ENCODE measurements at regions not wholly inside any gene's neighbourhood (a gene's known extent, or its start where the extent isn't known, plus 50 kb on each side); places are given as distances from the start of the nearest gene placed in this dataset.

GRCh38 chr2:129906139-129906860, 73.2 kb upstream of the RAB6C start:
- no peaks in the 10 kb centered on the region for H3K27me3 ChIP-seq (ENCODE audit: control insufficient read depth in 2 of 2, insufficient read depth in 2 of 2, low read length in 2 of 2)
- CTCF ChIA-PET, result no interaction called here
- no peak overlapping the region for H3K9ac ChIP-seq (replicated peaks; ENCODE audit: extremely low read depth, insufficient read depth, low read length)
- no peak overlapping the region for H3K27ac ChIP-seq (ENCODE audit: insufficient read depth, low read depth, low read length)
- DNase-seq (ENCODE audit: low read depth, low spot score), result no peak
- H3K4me2 ChIP-seq (ENCODE audit: insufficient read depth, low read length), result no peak overlapping the region
- no peak for FAIRE-seq
- no peaks in the 10 kb centered on the region for H3K4me1 ChIP-seq (ENCODE audit: control insufficient read depth, extremely low read depth, insufficient read depth, low read length)
- no peaks in the 10 kb centered on the region for H3K9me1 ChIP-seq (replicated peaks; ENCODE audit: control insufficient read depth, extremely low read depth, insufficient read depth, low read length)
- POLR2A ChIA-PET, result no interaction called here
- H2AFZ ChIP-seq (ENCODE audit: low read depth, low read length), result no peak overlapping the region
- TF ChIP-seq GATA2 (IDR thresholded peaks at IDR 0.05; ENCODE audit: insufficient read depth, insufficient read length, low read depth, low read length) (no peak), MYC (IDR thresholded peaks at IDR 0.05; ENCODE audit: low read depth, low read length) (no peak), FOS (IDR thresholded peaks at IDR 0.05; ENCODE audit: borderline replicate concordance, insufficient read depth, low read length) (no peak), EZH2 (IDR thresholded peaks at IDR 0.05; ENCODE audit: borderline replicate concordance, low read depth, low read length, severe bottlenecking) (no peak), MAX (IDR thresholded peaks at IDR 0.05; ENCODE audit: insufficient read depth, insufficient read length) (no peak), POLR2AphosphoS5 (IDR thresholded peaks at IDR 0.05; ENCODE audit: insufficient read depth, low read depth, low read length) (no peak), POLR2A (IDR thresholded peaks at IDR 0.05; ENCODE audit: low read depth, low read length) (no peak), CTCF (IDR thresholded peaks at IDR 0.05; ENCODE audit: extremely low read depth in 1 of 2, insufficient read depth in 1 of 2, low read depth in 1 of 2, low read length in 2 of 2) (no peak), JUN (IDR thresholded peaks at IDR 0.05; ENCODE audit: borderline replicate concordance, insufficient read depth, insufficient read length, low read depth) (no peak)
- H3K36me3 ChIP-seq (ENCODE audit: control insufficient read depth in 2 of 2, extremely low read depth in 1 of 2, insufficient read depth in 2 of 2, low read length in 2 of 2), result no peaks in the 10 kb centered on the region
- no peak overlapping the region for H3K4me3 ChIP-seq (replicated peaks in 1 of 3; ENCODE audit: insufficient read depth in 1 of 3, low read depth in 1 of 3, low read length in 3 of 3)
- H3K79me2 ChIP-seq (ENCODE audit: control insufficient read depth, insufficient read depth, low read length), result no peaks in the 10 kb centered on the region
- no TSS peak for BruUV-seq (replicated peaks)
- no peaks in the 10 kb centered on the region for H3K9me3 ChIP-seq (replicated peaks; ENCODE audit: control insufficient read depth, insufficient read depth, low read length)
- intact Hi-C loops (cut with micrococcal nuclease), result no loop called here
- dilution Hi-C loops (cut with MboI; ENCODE audit: extremely low pct_ligation_motif_present, low sequenced_read_pairs), result no loop called here
- H4K20me1 ChIP-seq (replicated peaks; ENCODE audit: control insufficient read depth, extremely low read depth, insufficient read depth, low read length), result no peaks in the 10 kb centered on the region
